Stimulated activated CD8-positive, alpha-beta memory T cell treated with anti-CD3 and anti-CD28 coated beads, Interleukin-4, amount 100 ng/mL, for 48 hours (primary cell): ENCODE measurements at regions not wholly inside any gene's neighbourhood (a gene's known extent, or its start where the extent isn't known, plus 50 kb on each side); places are given as distances from the start of the nearest gene placed in this dataset.

Experiments used
- DNase-seq: peaks from one replicate; pipeline ENCODE4 v3.0.0-alpha.2; 2020

GRCh38 chr17:79539944-79540705 is 70.7 kb downstream of the RBFOX3 start:
- DNase-seq: no peak

GRCh38 chr17:79538291-79538690 is 72.6 kb downstream of the RBFOX3 start:
- no peak for DNase-seq

- DNase-seq: no peak
Measured at GRCh38 chr17:79537686-79538085, 73.2 kb downstream of the RBFOX3 start.

GRCh38 chr17:79537061-79537460 is 73.8 kb downstream of the RBFOX3 start:
- DNase-seq: no peak

- DNase-seq: no peak
Measured at GRCh38 chr17:79536212-79536840, 74.5 kb downstream of the RBFOX3 start.

- DNase-seq: no peak
Measured at GRCh38 chr17:79535728-79536025, 75.2 kb downstream of the RBFOX3 start.

GRCh38 chr17:79534851-79535727 is 75.8 kb downstream of the RBFOX3 start:
- no peak for DNase-seq

- no peak for DNase-seq
Measured at GRCh38 chr17:79534111-79534510, 76.7 kb downstream of the RBFOX3 start.

GRCh38 chr17:79533116-79533515 is 77.7 kb downstream of the RBFOX3 start:
- DNase-seq: no peak

- DNase-seq: no peak
Measured at GRCh38 chr17:79532107-79532790, 78.6 kb downstream of the RBFOX3 start.

GRCh38 chr17:79531191-79532095 is 79.4 kb downstream of the RBFOX3 start:
- DNase-seq: no peak

- DNase-seq: no peak
Measured at GRCh38 chr17:79530361-79531105, 80.3 kb downstream of the RBFOX3 start.

- no peak for DNase-seq
Measured at GRCh38 chr17:79529661-79530081, 81.2 kb downstream of the RBFOX3 start.

GRCh38 chr17:79528592-79529125 is 82.2 kb downstream of the RBFOX3 start:
- DNase-seq: no peak

GRCh38 chr17:79527306-79527705 is 83.5 kb downstream of the RBFOX3 start:
- no peak for DNase-seq

GRCh38 chr17:79525793-79526677 is 84.8 kb downstream of the RBFOX3 start:
- no peak for DNase-seq

- DNase-seq: no peak
Measured at GRCh38 chr17:79524213-79525187, 86.4 kb downstream of the RBFOX3 start.

- DNase-seq: no peak
Measured at GRCh38 chr17:79522414-79522813, 88.4 kb downstream of the RBFOX3 start.

GRCh38 chr17:79521225-79521624 is 89.6 kb downstream of the RBFOX3 start:
- DNase-seq: no peak
